Right ventricle myocardium superior (tissue), 1 donor: ENCODE measurements at regions not wholly inside any gene's neighbourhood (a gene's known extent, or its start where the extent isn't known, plus 50 kb on each side); places are given as distances from the start of the nearest gene placed in this dataset.

Source experiments
- ATAC-seq: fragments of 200-7000 bp; cut with Tn5 transposase; one replicate; pipeline ENCODE4 v1.9.1; 2020; ENCODE audit warnings: mild to moderate bottlenecking; ENCODE audit not compliant: poor library complexity
- DNase-seq: peaks from one replicate; pipeline ENCODE4 v3.0.0-alpha.2; 2020
- intact Hi-C: fragments of 100-400 bp; cut with DNase I; formaldehyde crosslinking; loops from one replicate; pipeline ENCODE4 v1.11.2; 2022
- donor health status: DM: no; HTN: yes; CAD: no; lungs with severe emphysema.

GRCh38 chr3:193836511-193836910 lies 243.5 kb downstream of the OPA1 start:
- no peak for ATAC-seq
- DNase-seq, result no peak
- intact Hi-C loops, result no loop called here

DNA sequence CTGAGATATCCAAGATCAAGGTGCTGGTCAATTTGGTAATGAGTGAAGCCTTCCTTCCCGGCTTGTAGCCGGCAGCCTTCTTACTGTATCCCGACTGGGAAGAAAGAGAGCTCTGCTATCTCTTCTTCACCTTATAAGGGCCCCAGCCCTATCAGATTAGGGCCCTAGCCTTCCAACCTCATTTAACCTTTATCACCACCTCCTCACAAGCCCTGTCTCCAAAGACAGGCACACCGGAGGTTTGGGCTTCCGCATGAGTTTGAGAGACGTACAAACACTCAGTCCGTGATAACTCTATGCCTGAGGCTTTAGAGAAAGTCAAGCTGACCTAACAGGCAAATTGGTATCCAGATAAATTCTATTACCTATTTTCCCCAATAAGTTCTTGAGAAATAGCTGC lies 243.9 kb downstream of the OPA1 start:
- ATAC-seq (no peak), DNase-seq (no peak)
- intact Hi-C loops, result no loop called here

DNA sequence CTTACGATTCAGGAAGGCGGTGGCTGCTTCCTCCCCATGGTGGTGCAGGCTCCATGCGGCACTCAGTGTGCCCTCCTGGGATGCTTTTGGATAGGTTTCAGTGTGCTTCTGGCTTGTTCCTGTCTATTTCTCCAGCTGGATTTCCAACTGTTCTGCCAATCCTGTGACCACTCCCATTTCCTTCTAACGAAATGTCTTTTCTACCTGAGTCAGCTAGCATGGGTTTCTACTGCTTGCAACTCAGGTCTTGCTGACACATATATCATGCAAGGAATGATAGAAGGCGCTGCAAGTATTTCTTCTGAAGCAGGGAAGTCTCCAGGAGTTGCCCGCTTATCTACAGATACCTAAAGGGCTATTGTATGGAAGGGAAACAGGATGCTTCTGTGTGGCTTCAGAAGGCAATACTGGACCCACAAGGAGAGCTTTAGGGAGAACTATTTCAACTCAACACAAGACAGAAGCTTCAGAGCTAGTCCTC lies 244.4 kb downstream of the OPA1 start:
- DNase-seq (no peak), ATAC-seq (no peak)
- intact Hi-C loops, result no loop called here

DNA sequence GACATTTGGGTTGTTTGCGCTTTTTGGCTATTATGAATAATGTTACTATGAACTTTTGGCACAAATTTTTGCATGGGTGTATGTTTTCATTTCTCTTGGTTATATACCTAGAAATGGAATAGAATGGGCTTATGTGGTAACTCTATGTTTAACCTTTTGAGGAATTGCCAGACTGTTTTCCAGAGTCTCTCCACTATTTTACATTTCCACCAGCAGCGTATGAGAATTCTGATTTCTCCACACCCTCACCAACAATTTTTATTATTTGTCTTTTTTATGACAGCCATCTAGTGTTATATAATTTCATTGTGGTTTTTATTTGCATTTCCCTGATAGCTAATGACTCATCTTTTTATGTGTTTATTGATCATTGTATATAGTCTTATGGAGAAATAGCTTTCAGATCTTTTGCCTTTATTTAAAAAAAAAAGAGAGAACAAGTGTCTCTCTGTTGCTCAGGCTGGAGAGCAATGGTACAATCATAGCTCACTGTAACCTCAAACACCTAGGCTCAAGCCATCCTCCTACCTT lies 247.2 kb downstream of the OPA1 start:
- intact Hi-C loops, result no loop called here
- no peak for ATAC-seq

DNA sequence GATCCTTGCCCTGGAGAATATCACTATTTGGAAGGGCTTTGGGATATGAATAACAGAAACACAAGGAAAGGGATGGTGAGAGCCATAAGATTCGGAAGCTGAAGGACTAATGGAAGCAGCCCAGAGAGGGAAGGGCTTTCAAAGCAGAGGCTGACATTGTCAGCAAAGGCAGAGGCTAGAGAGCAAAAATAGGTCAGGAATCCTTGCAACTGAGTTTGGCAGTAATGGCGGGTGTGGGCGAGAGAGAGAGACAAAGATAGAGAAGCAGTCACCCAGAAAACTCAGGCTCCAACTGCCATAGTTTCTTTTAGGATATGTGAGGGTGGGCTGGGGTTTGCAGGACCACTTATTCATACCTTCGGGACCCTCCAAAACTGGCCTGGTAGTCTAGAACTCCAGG lies 248.6 kb downstream of the OPA1 start:
- intact Hi-C loops, result no loop called here
- DNase-seq, result no peak
- peak; percentile 35 for ATAC-seq

More for the DNA sequence above, 247.2 kb downstream of the OPA1 start:
- no peak for DNase-seq

DNA sequence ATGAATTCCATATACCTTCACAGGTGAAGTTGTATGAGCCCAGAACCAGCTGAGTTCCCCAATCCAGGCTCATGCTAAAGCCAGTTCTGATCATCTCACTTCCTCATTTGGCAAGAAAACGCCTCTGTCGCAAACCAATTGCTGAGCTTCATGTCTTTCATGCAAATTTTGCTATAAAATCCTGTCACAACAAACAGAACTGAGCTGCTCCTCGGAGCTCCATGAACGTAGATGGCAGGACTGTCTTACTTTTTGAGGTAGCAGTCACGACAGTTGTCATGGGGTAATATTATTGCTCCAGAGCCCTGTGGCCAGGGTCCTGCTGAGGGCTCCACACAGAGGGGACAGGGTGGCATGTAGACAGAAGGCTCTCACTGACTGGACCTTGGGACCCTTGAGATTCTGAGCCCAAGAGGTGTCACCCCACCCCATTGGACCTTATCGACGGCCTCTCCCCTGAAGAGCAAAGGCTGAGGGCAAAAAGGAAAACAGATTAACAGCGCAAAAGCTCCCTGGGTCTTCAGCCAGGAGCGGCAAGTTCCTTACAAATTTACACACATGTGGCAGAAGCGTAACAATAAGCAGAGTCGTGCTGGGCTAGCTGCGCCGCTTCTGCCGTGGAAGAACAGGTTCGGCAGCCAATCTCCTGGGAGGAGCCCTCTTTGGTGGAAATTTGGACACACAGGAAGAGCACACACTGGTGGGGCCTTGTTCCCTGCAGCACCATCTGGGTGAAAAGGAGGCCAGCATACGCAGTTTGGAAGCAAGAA lies 249.2 kb downstream of the OPA1 start:
- DNase-seq, result no peak
- intact Hi-C loops, result no loop called here
- peak; percentile 38 for ATAC-seq

DNA sequence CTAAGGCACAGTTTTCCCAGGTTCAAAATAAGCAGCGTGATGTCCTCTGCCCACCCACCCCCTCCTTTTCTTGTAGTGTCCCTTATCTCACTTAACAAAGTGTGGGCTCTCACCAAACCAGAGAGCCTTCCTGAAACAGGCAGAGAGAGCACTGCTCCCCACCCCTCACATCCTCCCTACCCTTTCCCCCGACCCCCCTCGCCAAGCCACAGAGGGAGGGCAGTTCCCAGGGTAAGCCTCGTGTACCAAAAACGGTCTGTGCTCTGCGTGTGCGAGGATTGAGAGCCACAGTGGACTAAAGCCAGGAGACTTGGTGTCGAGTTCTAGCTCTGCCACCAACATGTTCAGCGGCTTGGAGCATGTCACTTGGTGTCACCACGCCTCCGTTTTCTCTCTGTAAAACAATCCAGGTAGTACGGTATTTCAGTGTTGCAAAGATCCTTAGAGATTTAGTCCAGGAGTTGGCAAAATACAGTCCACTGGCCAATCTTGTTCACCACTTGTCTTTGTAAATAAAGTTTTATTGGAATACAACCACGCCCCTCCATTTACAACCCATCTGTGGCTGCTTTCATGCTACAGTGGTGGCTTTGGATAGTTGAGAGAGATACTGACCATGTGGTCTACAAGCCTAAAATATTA lies 249.9 kb downstream of the OPA1 start:
- DNase-seq (no peak), ATAC-seq (no peak)
- intact Hi-C loops, result no loop called here

DNA sequence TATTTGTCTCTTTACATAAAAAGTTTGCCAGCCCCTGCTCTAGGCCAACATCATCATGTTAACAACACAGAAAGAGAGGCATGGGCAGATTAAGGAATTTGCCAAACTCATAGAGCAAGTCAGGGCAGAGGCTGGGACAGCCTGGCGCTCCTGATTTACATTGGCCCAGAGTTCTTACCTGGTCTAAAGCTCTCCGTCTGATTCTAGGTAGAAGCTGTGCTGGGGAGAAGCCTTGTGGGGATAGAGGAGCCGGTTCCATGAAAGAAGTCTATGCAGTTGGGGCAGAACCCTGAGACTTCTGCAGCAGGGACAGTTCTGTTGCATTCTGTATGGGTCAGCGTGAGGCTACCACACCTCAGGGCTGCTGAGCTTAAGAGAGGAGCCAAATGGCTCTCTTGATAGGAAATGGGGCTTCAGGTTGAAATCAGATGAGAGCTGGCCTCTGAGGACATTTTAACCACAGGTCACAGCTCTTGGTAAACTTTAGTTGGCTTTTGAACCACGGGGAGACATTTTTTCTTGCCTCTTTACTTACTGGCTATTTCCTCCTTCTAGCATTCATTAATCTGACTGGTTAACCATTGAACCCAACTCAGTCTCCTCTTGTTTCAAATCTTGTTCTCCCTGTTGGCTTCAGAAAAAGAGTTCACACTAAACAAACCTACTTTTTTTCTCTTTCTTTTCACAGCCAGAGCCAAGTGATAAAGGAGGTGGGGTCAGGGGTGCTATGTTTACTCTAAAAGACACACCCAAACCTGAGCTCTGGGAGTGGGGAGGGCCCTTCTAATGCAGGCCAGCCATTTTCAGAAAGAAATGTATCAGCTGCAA lies 250.7 kb downstream of the OPA1 start:
- ATAC-seq (peak; percentile 26), DNase-seq (no peak)
- intact Hi-C loops, result no loop called here

DNA sequence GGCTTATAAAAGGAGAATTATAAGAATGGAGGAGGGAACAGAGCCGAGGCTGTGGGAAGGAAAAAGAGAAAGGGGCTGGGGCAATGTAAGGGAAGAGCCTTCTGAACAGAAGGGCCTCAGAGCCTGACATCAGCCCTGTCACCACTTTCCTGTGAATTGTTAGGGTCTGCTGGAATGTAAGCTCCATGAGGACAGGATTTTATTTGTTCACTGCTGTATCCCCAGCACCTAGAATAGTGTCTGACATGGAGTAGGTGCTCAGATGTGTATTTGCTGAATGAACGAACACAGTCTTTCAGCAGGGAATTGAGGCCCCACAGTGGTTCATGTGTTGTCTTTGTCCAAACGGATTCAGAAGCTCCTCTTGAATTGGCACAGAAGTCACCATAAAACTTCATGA lies 251.5 kb downstream of the OPA1 start:
- DNase-seq (no peak), ATAC-seq (no peak)
- intact Hi-C loops, result no loop called here

- ATAC-seq, result no peak
- DNase-seq, result no peak
- intact Hi-C loops, result no loop called here
Observed at GRCh38 chr3:193845144-193845543, 252.1 kb downstream of the OPA1 start.

DNA sequence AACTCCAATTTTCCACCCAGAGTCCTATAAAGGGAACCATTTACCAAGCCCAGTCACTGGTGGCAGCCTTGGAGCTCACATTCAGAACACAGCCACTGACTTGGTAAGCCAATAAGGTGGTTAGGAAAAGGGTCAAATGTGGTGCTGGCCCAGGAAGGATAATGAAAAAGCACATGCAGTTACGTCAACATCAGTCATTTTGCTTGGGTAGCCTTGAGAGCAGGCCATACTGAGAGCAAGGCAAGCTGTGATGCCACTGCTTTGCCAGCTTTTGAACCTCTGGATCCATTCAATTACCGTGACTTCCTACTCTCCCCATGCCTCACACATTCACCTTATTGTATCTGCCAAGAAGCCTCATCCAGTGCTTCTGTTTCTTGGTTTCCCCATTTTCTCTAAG lies 253.6 kb downstream of the OPA1 start:
- intact Hi-C loops, result no loop called here
- DNase-seq (no peak), ATAC-seq (no peak)

- intact Hi-C loops, result no loop called here
- DNase-seq (no peak), ATAC-seq (no peak)
Observed at GRCh38 chr3:193847402-193847801, 254.4 kb downstream of the OPA1 start.

GRCh38 chr3:193848547-193848946 lies 255.5 kb downstream of the OPA1 start:
- intact Hi-C loops, result no loop called here
- ATAC-seq, result no peak

GRCh38 chr3:193850084-193850619 lies 257.1 kb downstream of the OPA1 start:
- ATAC-seq (no peak), DNase-seq (no peak)
- intact Hi-C loops, result no loop called here

More at GRCh38 chr3:193848547-193848946, 255.5 kb downstream of the OPA1 start:
- no peak for DNase-seq

- ATAC-seq (peak; percentile 32), DNase-seq (no peak)
- intact Hi-C loops, result no loop called here
Observed at GRCh38 chr3:193851428-193851847, 258.4 kb downstream of the OPA1 start.

GRCh38 chr3:193851941-193852674 lies 259.1 kb downstream of the OPA1 start:
- intact Hi-C loops, result no loop called here
- ATAC-seq (peak; percentile 61), DNase-seq (peak; percentile 53)

- intact Hi-C loops, result no loop called here
- ATAC-seq, result no peak
- DNase-seq, result no peak
Observed at GRCh38 chr3:193852901-193853300, 259.9 kb downstream of the OPA1 start.

- no peak for DNase-seq
- intact Hi-C loops, result no loop called here
- peak; percentile 7 for ATAC-seq
Observed at GRCh38 chr3:193853511-193854219, 260.7 kb downstream of the OPA1 start.
